WTC11 (cell line): ENCODE measurements at regions not wholly inside any gene's neighbourhood (a gene's known extent, or its start where the extent isn't known, plus 50 kb on each side); places are given as distances from the start of the nearest gene placed in this dataset.

Experiments used
- CTCF ChIP-seq: fragments of 200-600 bp; IDR thresholded peaks from 2 replicates; pipeline ENCODE4 v1.8.0; 2022; ENCODE audit warnings: antibody characterized with exemption
- ESRRA ChIP-seq: sonication (generic); formaldehyde crosslinking; IDR thresholded peaks from 2 replicates; pipeline ENCODE4 v1.8.1; 2022; ENCODE audit warnings: mild to moderate bottlenecking, missing genetic modification reagents, borderline replicate concordance
- HMGA2 ChIP-seq: fragments of 250-450 bp; sonication (Bioruptor Pico); IDR thresholded peaks from 2 replicates; pipeline ENCODE4 v1.4.0; 2021; ENCODE audit warnings: mild to moderate bottlenecking, moderate library complexity
- IRF2 ChIP-seq: sonication (generic); formaldehyde crosslinking; IDR thresholded peaks from 2 replicates; pipeline ENCODE4 v1.8.0; 2022; ENCODE audit warnings: low read depth, missing genetic modification reagents, borderline replicate concordance
- RELA ChIP-seq: sonication (generic); formaldehyde crosslinking; IDR thresholded peaks from 2 replicates; pipeline ENCODE4 v1.8.1; 2022; ENCODE audit warnings: missing genetic modification reagents, mild to moderate bottlenecking, borderline replicate concordance
- USF2 ChIP-seq: sonication (generic); formaldehyde crosslinking; IDR thresholded peaks from 2 replicates; pipeline ENCODE4 v1.8.1; 2023; ENCODE audit warnings: mild to moderate bottlenecking, missing genetic modification reagents, moderate library complexity
- ZBTB43 ChIP-seq: sonication (generic); formaldehyde crosslinking; IDR thresholded peaks from 2 replicates; pipeline ENCODE4 v1.8.1; 2023; ENCODE audit warnings: mild to moderate bottlenecking, missing genetic modification reagents
- TF ChIP-seq, protein P1 (sequence below): sonication (generic); formaldehyde crosslinking; IDR thresholded peaks from 2 replicates; pipeline ENCODE4 v1.8.0; 2023; ENCODE audit warnings: missing genetic modification reagents
- TF ChIP-seq, protein P2 (sequence below): sonication (generic); formaldehyde crosslinking; IDR thresholded peaks from 2 replicates; pipeline ENCODE4 v1.8.0; 2022; ENCODE audit warnings: mild to moderate bottlenecking, missing genetic modification reagents

DNA sequence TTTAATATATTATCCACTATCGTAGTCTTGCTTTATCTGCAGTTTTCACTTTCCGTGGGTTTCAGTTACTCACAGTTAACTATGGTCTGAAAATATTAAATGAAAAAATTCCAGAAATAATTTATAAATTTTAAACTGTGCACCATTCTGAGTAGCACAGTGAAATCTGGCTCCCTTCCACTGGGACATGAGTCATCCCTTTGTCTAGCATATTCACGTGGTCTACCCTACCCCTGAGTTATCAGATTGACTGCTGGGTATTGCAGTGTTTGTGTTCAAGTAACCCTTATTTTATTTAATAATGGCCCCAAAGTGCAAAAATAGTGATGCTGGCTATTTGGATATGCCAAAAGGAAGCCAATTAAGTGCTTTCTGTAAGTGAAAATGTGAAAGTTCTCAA, 539.5 kb upstream of the AGTR1 start:
- TF ChIP-seq CTCF = no peak
- TF ChIP-seq, protein P1, sequence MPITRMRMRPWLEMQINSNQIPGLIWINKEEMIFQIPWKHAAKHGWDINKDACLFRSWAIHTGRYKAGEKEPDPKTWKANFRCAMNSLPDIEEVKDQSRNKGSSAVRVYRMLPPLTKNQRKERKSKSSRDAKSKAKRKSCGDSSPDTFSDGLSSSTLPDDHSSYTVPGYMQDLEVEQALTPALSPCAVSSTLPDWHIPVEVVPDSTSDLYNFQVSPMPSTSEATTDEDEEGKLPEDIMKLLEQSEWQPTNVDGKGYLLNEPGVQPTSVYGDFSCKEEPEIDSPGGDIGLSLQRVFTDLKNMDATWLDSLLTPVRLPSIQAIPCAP (CRISPR knock-in tag) = no peak
- TF ChIP-seq RELA = no peak
- TF ChIP-seq, protein P2, sequence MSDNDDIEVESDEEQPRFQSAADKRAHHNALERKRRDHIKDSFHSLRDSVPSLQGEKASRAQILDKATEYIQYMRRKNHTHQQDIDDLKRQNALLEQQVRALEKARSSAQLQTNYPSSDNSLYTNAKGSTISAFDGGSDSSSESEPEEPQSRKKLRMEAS (CRISPR knock-in tag) = no peak
- TF ChIP-seq HMGA2 (CRISPR knock-in tag) = no peak
- TF ChIP-seq IRF2 (CRISPR knock-in tag) = no peak
- no peak for TF ChIP-seq ZBTB43
- TF ChIP-seq ESRRA (CRISPR knock-in tag) = no peak
- TF ChIP-seq USF2 (CRISPR knock-in tag) = no peak
